Mesenchymal stem cell (in vitro differentiated cells and primary cell): ENCODE measurements at regions not wholly inside any gene's neighbourhood (a gene's known extent, or its start where the extent isn't known, plus 50 kb on each side); places are given as distances from the start of the nearest gene placed in this dataset.

Experiments used
- DNase-seq: peaks from one replicate; pipeline ENCODE4 v3.0.0-alpha.2; 2013
- H2AFZ ChIP-seq: one replicate; pipeline ENCODE4 v1.6.1; 2013; ENCODE audit warnings: low read depth, mild to moderate bottlenecking, control low read depth, inconsistent platforms, low read length, moderate library complexity
- H2AK5ac ChIP-seq: 2 replicates; pipeline ENCODE4 v1.6.1; 2013; ENCODE audit warnings: low read length, moderate library complexity, mild to moderate bottlenecking, inconsistent platforms; ENCODE audit not compliant: severe bottlenecking
- H2BK120ac ChIP-seq: one replicate; pipeline ENCODE4 v1.6.1; 2013; ENCODE audit warnings: low read depth, mild to moderate bottlenecking, inconsistent platforms, low read length, moderate library complexity
- H2BK12ac ChIP-seq, 2 experiments: one replicate each; pipeline ENCODE4 v1.6.1; 2013; ENCODE audit warnings: inconsistent platforms in 2 of 2, low read length in 2 of 2, mild to moderate bottlenecking in 2 of 2, moderate library complexity in 2 of 2, control low read depth in 1 of 2
- H2BK15ac ChIP-seq: one replicate; pipeline ENCODE4 v1.6.1; 2013; ENCODE audit warnings: mild to moderate bottlenecking, low read depth, inconsistent platforms; ENCODE audit not compliant: poor library complexity, severe bottlenecking
- H2BK5ac ChIP-seq: 2 replicates; pipeline ENCODE4 v1.6.1; 2013; ENCODE audit warnings: low read depth, mild to moderate bottlenecking, low read length, control low read depth, inconsistent platforms; ENCODE audit not compliant: poor library complexity, severe bottlenecking
- H3K14ac ChIP-seq, 2 experiments: one replicate each; pipeline ENCODE4 v1.6.1; 2013; ENCODE audit warnings: inconsistent platforms in 2 of 2, low read length in 2 of 2, control low read depth in 1 of 2, mild to moderate bottlenecking in 1 of 2, moderate library complexity in 1 of 2
- H3K18ac ChIP-seq, 2 experiments: one replicate each; pipeline ENCODE4 v1.6.1; 2013; ENCODE audit warnings: inconsistent platforms in 2 of 2, low read length in 2 of 2, control low read depth in 1 of 2, low read depth in 1 of 2, mild to moderate bottlenecking in 1 of 2
- H3K23ac ChIP-seq, 2 experiments: one replicate each; pipeline ENCODE4 v1.6.1; 2013; ENCODE audit warnings: inconsistent platforms in 2 of 2, low read length in 2 of 2, mild to moderate bottlenecking in 2 of 2, moderate library complexity in 2 of 2, control low read depth in 1 of 2
- H3K27ac ChIP-seq: 2 replicates; pipeline ENCODE4 v1.5.1; 2013; ENCODE audit warnings: mild to moderate bottlenecking, moderate library complexity, low read length, control low read depth, inconsistent platforms; ENCODE audit not compliant: poor library complexity, severe bottlenecking
- H3K27me3 ChIP-seq, 2 experiments: 2 replicates each; pipeline versions ENCODE4 v1.6.1 to v1.7.0; 2013; ENCODE audit warnings: low read length in 2 of 2, mild to moderate bottlenecking in 2 of 2, moderate library complexity in 2 of 2, control low read depth in 1 of 2, inconsistent platforms in 1 of 2; ENCODE audit not compliant: control insufficient read depth in 1 of 2, insufficient read depth in 1 of 2
- H3K36me3 ChIP-seq, 2 experiments: 2 replicates each; pipeline versions ENCODE4 v1.6.1 to v1.7.0; 2013; ENCODE audit warnings: low read length in 2 of 2, control low read depth in 1 of 2, inconsistent platforms in 1 of 2, low read depth in 1 of 2, mild to moderate bottlenecking in 1 of 2; ENCODE audit not compliant: insufficient read depth in 2 of 2, control insufficient read depth in 1 of 2
- H3K4ac ChIP-seq, 2 experiments: one replicate each; pipeline ENCODE4 v1.6.1; 2013; ENCODE audit warnings: inconsistent platforms in 2 of 2, low read length in 2 of 2, mild to moderate bottlenecking in 2 of 2, moderate library complexity in 2 of 2, control low read depth in 1 of 2, low read depth in 1 of 2
- H3K4me1 ChIP-seq: 2 replicates; pipeline ENCODE4 v1.6.1; 2013; ENCODE audit warnings: low read depth, low read length, control low read depth; ENCODE audit not compliant: control insufficient read depth, insufficient read depth
- H3K4me2 ChIP-seq: 2 replicates; pipeline ENCODE4 v1.6.1; 2013; ENCODE audit warnings: low read length, mild to moderate bottlenecking, inconsistent platforms; ENCODE audit not compliant: poor library complexity, severe bottlenecking
- H3K4me3 ChIP-seq, 2 experiments: 2 replicates each; pipeline versions ENCODE4 v1.5.1 to v1.7.0; 2013; ENCODE audit warnings: low read length in 2 of 2, mild to moderate bottlenecking in 2 of 2, control low read depth in 1 of 2, low read depth in 1 of 2; ENCODE audit not compliant: insufficient read depth in 1 of 2
- H3K79me1 ChIP-seq: replicated peaks from 2 replicates; pipeline ENCODE4 v1.6.1; 2013; ENCODE audit warnings: mild to moderate bottlenecking, control low read depth, low read length, inconsistent platforms; ENCODE audit not compliant: poor library complexity, severe bottlenecking
- H3K9ac ChIP-seq: 2 replicates; pipeline ENCODE4 v1.7.0; 2013; ENCODE audit warnings: mild to moderate bottlenecking, low read length, moderate library complexity
- H3K9me3 ChIP-seq: 2 replicates; pipeline ENCODE4 v1.7.0; 2013; ENCODE audit warnings: mild to moderate bottlenecking, low read length; ENCODE audit not compliant: control insufficient read depth
- H4K8ac ChIP-seq: one replicate; pipeline ENCODE4 v1.6.1; 2013; ENCODE audit warnings: inconsistent platforms, mild to moderate bottlenecking, low read length, moderate library complexity
- H4K91ac ChIP-seq: one replicate; pipeline ENCODE4 v1.6.1; 2013; ENCODE audit warnings: mild to moderate bottlenecking, low read length, inconsistent platforms
- WGBS: methylation state at CpG from one replicate; pipeline ENCODE4 v1.1.7; 2013; ENCODE audit warnings: mixed read lengths; 5-methylcytosine and 5-hydroxymethylcytosine counted together

GRCh38 chr3:28800203-28800602, 451.6 kb upstream of the AZI2 start:
- Histone ChIP-seq H3K79me1 (no peaks in the 10 kb centered on the region), H2BK12ac (no peak overlapping the region), H3K18ac (no peak overlapping the region), H3K9me3 (no peaks in the 10 kb centered on the region), H2AK5ac (no peak overlapping the region), H2BK120ac (no peak overlapping the region), H2AFZ (no peak overlapping the region), H3K36me3 (no peaks in the 10 kb centered on the region), H3K4ac (no peak overlapping the region), H3K27ac (no peak overlapping the region), H2BK5ac (no peak overlapping the region), H4K8ac (no peak overlapping the region), H2BK15ac (no peak overlapping the region), H3K27me3 (no peaks in the 10 kb centered on the region), H3K14ac (no peak overlapping the region), H4K91ac (no peak overlapping the region), H3K4me2 (no peak overlapping the region), H3K4me3 (no peak overlapping the region), H3K23ac (no peak overlapping the region), H3K4me1 (no peaks in the 10 kb centered on the region), H3K9ac (no peak overlapping the region)
- DNase-seq, result no peak
- WGBS, result 94% methylated on average over 1 of the region's 1 CpG

DNA sequence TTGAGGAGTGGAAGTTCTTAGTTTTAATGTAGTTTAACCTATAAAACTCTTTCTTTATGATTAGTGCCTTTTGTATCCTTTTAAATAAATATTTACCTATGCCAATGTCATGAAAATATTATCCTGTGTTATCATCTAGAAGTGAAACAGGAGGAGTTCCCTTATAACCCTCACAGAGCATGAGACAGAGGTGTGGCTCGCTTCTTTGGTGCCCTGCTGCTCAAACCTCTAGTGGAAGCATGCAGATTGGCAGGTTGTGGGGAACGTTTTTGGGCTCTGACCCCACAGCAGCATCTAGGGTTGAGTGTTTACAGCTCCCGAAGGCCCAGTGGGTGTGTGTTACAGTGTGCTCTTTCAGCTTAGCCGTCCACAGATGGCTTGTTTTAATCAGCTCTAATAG, 459.4 kb upstream of the AZI2 start:
- Histone ChIP-seq H3K27ac (no peak overlapping the region), H3K79me1 (no peaks in the 10 kb centered on the region), H2AK5ac (no peak overlapping the region), H2AFZ (no peak overlapping the region), H3K9ac (no peak overlapping the region), H4K91ac (no peak overlapping the region), H2BK120ac (no peak overlapping the region), H3K36me3 (no peaks in the 10 kb centered on the region), H2BK12ac (no peak overlapping the region), H3K23ac (no peak overlapping the region), H4K8ac (no peak overlapping the region), H3K18ac (no peak overlapping the region), H3K4ac (no peak overlapping the region), H3K4me2 (no peak overlapping the region), H2BK15ac (no peak overlapping the region), H3K4me3 (no peak overlapping the region), H2BK5ac (no peak overlapping the region), H3K27me3 (no peaks in the 10 kb centered on the region), H3K14ac (no peak overlapping the region), H3K9me3 (no peaks in the 10 kb centered on the region), H3K4me1 (no peaks in the 10 kb centered on the region)
- WGBS, result 74% methylated on average over 4 of the region's 4 CpGs
- DNase-seq, result no peak

- no peaks in the 10 kb centered on the region for H3K79me1 ChIP-seq
- H3K4me1 ChIP-seq, result no peaks in the 10 kb centered on the region
- H3K14ac ChIP-seq, result no peak overlapping the region
Observed at GRCh38 chr3:28816017-28816416, 464.9 kb upstream of the RBMS3 start.

DNA sequence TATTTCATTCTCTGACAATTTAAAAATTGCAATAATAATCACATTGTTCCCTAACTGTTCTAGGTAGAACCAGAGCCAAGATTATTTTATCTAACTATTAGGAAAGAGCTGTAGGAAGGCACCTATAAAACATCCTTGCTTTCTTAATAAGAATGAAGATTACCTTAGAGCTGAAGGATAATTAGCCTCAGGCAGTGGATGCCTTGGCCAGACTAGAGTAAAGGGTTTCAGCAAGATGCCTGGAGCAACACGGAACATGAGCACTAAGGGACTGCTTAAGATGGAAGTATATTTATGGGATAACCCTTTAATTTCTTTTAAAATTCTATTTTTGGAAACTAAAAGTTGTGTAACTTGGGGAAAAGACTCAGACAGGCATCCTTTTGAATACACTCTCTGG, 456.6 kb upstream of the RBMS3 start:
- H3K4me3 ChIP-seq, result no peak overlapping the region
- H3K4ac ChIP-seq, result no peak overlapping the region
- H3K27ac ChIP-seq, result no peak overlapping the region
- no peak overlapping the region for H2BK12ac ChIP-seq
- no peaks in the 10 kb centered on the region for H3K9me3 ChIP-seq
- no peak overlapping the region for H2BK15ac ChIP-seq
- H4K8ac ChIP-seq, result no peak overlapping the region
- WGBS, result 82% methylated on average over 1 of the region's 1 CpG
- H3K27me3 ChIP-seq, result no peaks in the 10 kb centered on the region
- no peak overlapping the region for H3K23ac ChIP-seq
- no peak overlapping the region for H2AFZ ChIP-seq
- no peaks in the 10 kb centered on the region for H3K36me3 ChIP-seq
- H3K79me1 ChIP-seq, result no peaks in the 10 kb centered on the region
- H2BK120ac ChIP-seq, result no peak overlapping the region
- H2BK5ac ChIP-seq, result no peak overlapping the region
- no peak overlapping the region for H3K14ac ChIP-seq
- H3K9ac ChIP-seq, result no peak overlapping the region
- DNase-seq, result no peak
- no peak overlapping the region for H4K91ac ChIP-seq
- no peaks in the 10 kb centered on the region for H3K4me1 ChIP-seq
- no peak overlapping the region for H2AK5ac ChIP-seq
- no peak overlapping the region for H3K18ac ChIP-seq
- no peak overlapping the region for H3K4me2 ChIP-seq

More at GRCh38 chr3:28816017-28816416, 464.9 kb upstream of the RBMS3 start:
- no peak overlapping the region for H3K23ac ChIP-seq
- no peak overlapping the region for H2BK15ac ChIP-seq
- no peak overlapping the region for H3K18ac ChIP-seq
- H2BK120ac ChIP-seq, result no peak overlapping the region
- no peak overlapping the region for H4K8ac ChIP-seq
- H2BK12ac ChIP-seq, result no peak overlapping the region
- no peaks in the 10 kb centered on the region for H3K27me3 ChIP-seq
- H3K36me3 ChIP-seq, result no peaks in the 10 kb centered on the region
- H3K4me3 ChIP-seq, result no peak overlapping the region
- H3K9ac ChIP-seq, result no peak overlapping the region
- no peak overlapping the region for H3K4me2 ChIP-seq
- H2BK5ac ChIP-seq, result no peak overlapping the region
- H3K4ac ChIP-seq, result no peak overlapping the region
- no peak overlapping the region for H2AK5ac ChIP-seq
- no peak overlapping the region for H2AFZ ChIP-seq
- H4K91ac ChIP-seq, result no peak overlapping the region
- DNase-seq, result no peak
- no peaks in the 10 kb centered on the region for H3K9me3 ChIP-seq
- no peak overlapping the region for H3K27ac ChIP-seq
